Vagina (tissue), 2 donors: ENCODE measurements at regions not wholly inside any gene's neighbourhood (a gene's known extent, or its start where the extent isn't known, plus 50 kb on each side); places are given as distances from the start of the nearest gene placed in this dataset.

Experiments
- POLR2A ChIP-seq, 2 donors: fragments of 450-650 bp; IDR thresholded peaks; one replicate each; pipeline ENCODE4 v1.6.1; 2017; ENCODE audit warnings: antibody characterized with exemption in 2 of 2, mild to moderate bottlenecking in 2 of 2, moderate library complexity in 2 of 2
- POLR2AphosphoS5 ChIP-seq, 2 donors: sonication (generic); formaldehyde crosslinking; IDR thresholded peaks; one replicate each; pipeline ENCODE4 v1.9.0; 2017; ENCODE audit warnings: antibody characterized with exemption in 2 of 2, mild to moderate bottlenecking in 2 of 2, low read depth in 1 of 2; ENCODE audit not compliant: insufficient read depth in 1 of 2
- TF ChIP-seq, protein P1 (sequence below), 3 experiments: fragments of 450-650 bp in 2 of 3; fragments of 200-600 bp in 1 of 3; sonication (generic) in 1 of 3; IDR thresholded peaks; one replicate each; pipeline ENCODE4 v1.5.1; 2017 to 2019; ENCODE audit warnings: antibody characterized with exemption in 3 of 3, mild to moderate bottlenecking in 2 of 3, moderate library complexity in 2 of 3

- TF ChIP-seq, protein P1, sequence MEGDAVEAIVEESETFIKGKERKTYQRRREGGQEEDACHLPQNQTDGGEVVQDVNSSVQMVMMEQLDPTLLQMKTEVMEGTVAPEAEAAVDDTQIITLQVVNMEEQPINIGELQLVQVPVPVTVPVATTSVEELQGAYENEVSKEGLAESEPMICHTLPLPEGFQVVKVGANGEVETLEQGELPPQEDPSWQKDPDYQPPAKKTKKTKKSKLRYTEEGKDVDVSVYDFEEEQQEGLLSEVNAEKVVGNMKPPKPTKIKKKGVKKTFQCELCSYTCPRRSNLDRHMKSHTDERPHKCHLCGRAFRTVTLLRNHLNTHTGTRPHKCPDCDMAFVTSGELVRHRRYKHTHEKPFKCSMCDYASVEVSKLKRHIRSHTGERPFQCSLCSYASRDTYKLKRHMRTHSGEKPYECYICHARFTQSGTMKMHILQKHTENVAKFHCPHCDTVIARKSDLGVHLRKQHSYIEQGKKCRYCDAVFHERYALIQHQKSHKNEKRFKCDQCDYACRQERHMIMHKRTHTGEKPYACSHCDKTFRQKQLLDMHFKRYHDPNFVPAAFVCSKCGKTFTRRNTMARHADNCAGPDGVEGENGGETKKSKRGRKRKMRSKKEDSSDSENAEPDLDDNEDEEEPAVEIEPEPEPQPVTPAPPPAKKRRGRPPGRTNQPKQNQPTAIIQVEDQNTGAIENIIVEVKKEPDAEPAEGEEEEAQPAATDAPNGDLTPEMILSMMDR (IDR thresholded peaks at IDR 0.05): no peak
- TF ChIP-seq POLR2A (IDR thresholded peaks at IDR 0.05) (no peak), POLR2AphosphoS5 (IDR thresholded peaks at IDR 0.05; ENCODE audit: insufficient read depth in 1 of 2, low read depth in 1 of 2) (no peak)
These were observed 66.6 kb upstream of the HELT start for GRCh38 chr4:184951668-184952160.
